ENCODE measurements at regions not wholly inside any gene's neighbourhood (a gene's known extent, or its start where the extent isn't known, plus 50 kb on each side); places are given as distances from the start of the nearest gene placed in this dataset.

GRCh38 chr20:58019027-58019849 lies 209.2 kb downstream of the ANKRD60 start:
- DNase-seq, result no peak

GRCh38 chr20:58018590-58018989 lies 209.9 kb downstream of the ANKRD60 start:
- no peak for DNase-seq

GRCh38 chr20:58017970-58018530 lies 210.4 kb downstream of the ANKRD60 start:
- no peak for DNase-seq

- peak in 53 of 56 donors; percentile 16 to 90 (median 67) for DNase-seq
These were observed 211.1 kb downstream of the ANKRD60 start for GRCh38 chr20:58017231-58017969.

GRCh38 chr20:58016779-58017178 lies 211.7 kb downstream of the ANKRD60 start:
- no peak for DNase-seq

- DNase-seq, result no peak
These were observed 213.7 kb downstream of the ANKRD60 start for GRCh38 chr20:58014628-58015315.

GRCh38 chr20:58012731-58013510 lies 215.5 kb downstream of the ANKRD60 start:
- DNase-seq, result no peak

GRCh38 chr20:58011947-58012610 lies 216.4 kb downstream of the ANKRD60 start:
- DNase-seq, result no peak

- no peak for DNase-seq
These were observed 217.1 kb downstream of the ANKRD60 start for GRCh38 chr20:58011106-58011946.

GRCh38 chr20:58010666-58011065 lies 217.8 kb downstream of the ANKRD60 start:
- DNase-seq, result no peak

- no peak for DNase-seq
These were observed 218.3 kb downstream of the ANKRD60 start for GRCh38 chr20:58010186-58010585.

GRCh38 chr20:58008866-58009265 lies 219.6 kb downstream of the ANKRD60 start:
- DNase-seq, result no peak

- no peak for DNase-seq
These were observed 220.0 kb downstream of the ANKRD60 start for GRCh38 chr20:58008413-58008812.

- DNase-seq, result no peak
These were observed 220.5 kb downstream of the ANKRD60 start for GRCh38 chr20:58007947-58008346.

GRCh38 chr20:58006346-58007316 lies 221.8 kb downstream of the ANKRD60 start:
- DNase-seq, result no peak

GRCh38 chr20:58005581-58006345 lies 222.7 kb downstream of the ANKRD60 start:
- DNase-seq, result no peak

- DNase-seq, result no peak
These were observed 223.6 kb downstream of the ANKRD60 start for GRCh38 chr20:58004900-58005299.

Measured in amygdala (tissue), 56 donors.